AML-193 (cell line): ENCODE measurements at regions not wholly inside any gene's neighbourhood (a gene's known extent, or its start where the extent isn't known, plus 50 kb on each side); places are given as distances from the start of the nearest gene placed in this dataset.
"Not testable (repeated sequence)": the region's sequence is repeated elsewhere in the genome, so short reads cannot be mapped to it uniquely, and the experiment has no call there.

Source experiments
- DNase-seq, 2 experiments: peaks; one replicate each; lab custom pipeline; 2025; lab: John Stamatoyannopoulos, UW

GRCh38 chr13:104565888-104566287, 1499.7 kb upstream of the SLC10A2 start:
- DNase-seq, result no peak

DNA sequence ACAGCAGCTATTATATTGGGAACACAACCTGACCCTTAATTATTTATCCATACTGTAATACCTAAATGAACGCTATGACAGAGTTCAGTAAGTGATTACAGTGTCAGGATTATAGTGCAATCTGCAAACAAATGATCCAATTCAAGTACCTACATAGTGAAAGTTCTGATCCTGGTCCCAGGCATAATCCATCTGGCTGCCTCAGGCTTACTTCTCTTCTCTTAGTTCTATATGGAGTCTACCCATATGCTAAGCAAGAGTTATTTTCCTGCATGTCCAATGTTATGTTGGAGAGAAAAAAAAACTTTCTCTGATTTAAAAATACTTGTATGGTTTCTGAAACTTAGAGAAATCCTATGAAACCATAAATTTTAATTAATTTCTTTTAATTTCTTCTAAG, 1487.7 kb upstream of the SLC10A2 start:
- DNase-seq, result no peak

DNA sequence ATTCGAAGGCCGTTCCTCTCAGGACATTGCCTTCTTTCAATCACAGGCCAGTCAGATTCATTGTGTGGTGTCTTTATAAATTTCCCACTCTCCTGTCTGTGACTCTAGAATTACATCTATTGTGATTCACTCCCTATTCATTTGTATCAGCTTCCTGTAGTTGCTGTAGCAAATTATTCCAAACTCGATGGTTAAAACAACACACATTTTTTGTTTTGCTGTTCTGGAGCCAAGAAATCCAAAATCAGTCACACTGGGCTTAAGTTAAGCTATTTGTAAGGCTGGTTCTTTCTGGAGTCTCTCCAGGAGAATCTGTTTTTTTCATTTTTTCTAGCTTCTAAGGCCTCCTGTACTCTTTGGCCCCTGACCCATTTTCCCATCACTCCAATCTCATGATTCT, 1487.0 kb upstream of the SLC10A2 start:
- DNase-seq, result no peak

GRCh38 chr13:104534847-104535246, 1468.6 kb upstream of the SLC10A2 start:
- no peak for DNase-seq

- DNase-seq, result no peak
These were observed 1465.9 kb upstream of the SLC10A2 start for GRCh38 chr13:104532132-104532531.

GRCh38 chr13:104530741-104531140, 1464.5 kb upstream of the SLC10A2 start:
- no peak for DNase-seq

GRCh38 chr13:104526561-104526960, 1460.3 kb upstream of the SLC10A2 start:
- no peak for DNase-seq

- DNase-seq, result no peak
These were observed 1459.2 kb upstream of the SLC10A2 start for GRCh38 chr13:104525467-104525866.

DNA sequence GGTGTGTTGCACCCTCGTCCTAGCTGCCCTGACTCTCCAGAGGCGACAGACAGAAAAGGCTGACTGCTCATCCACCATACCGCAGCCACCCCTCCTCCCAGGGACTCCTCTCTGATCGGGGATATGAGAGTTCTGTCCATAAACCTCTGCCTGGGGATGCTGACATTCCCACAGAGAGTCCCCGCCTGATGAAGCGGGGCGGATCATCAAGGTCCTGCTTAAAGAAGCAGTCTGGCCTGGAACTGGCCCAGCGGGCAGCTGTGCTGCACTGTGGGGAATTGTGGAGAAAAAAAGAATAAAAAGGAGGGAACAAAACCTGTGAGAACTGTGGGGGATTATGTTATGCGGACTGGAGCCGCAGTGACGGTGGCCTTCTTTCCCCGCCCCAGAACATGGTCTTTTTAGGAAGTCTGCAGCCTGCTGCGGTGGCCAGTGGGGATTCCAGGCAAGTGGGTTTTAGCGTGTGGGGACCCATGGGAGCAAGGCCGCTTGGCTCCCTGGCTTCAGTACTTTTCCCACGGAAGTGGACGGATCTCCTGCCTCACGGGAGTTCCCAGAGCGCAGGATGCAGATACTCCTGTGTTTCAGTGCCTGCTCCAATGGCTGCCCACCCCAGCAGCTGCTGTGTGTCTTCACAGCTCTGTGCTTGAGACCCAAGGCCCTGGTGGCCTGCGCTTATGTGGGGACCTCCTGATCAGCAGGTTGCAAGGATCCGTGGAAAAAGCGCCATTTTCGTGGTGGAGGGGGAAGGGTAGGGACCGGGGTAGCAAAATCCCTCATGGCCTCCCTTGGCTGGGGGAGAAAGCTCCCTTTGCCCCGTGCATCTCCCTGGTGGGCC, 1456.2 kb upstream of the SLC10A2 start:
- no peak for DNase-seq

DNA sequence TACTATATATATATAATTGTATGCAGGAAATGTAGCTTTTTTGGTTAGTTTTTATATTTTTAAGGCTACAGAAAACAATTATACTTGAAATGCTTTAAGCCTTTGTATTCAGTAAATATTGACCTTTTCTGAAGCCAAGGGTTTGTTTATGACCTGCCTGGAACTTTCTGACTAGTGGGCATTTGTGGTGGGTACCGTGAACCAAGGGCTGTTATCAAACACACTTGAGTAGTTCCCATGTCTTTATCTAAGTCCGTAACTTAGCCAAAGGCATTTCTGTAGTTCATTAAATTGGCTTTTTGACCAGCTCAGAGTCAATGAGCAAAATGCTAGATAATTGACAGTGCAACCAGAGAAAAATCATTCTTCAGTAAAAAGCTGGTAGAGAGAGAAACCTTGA, 1444.2 kb upstream of the SLC10A2 start:
- no peak for DNase-seq

GRCh38 chr13:104493502-104493901, 1427.3 kb upstream of the SLC10A2 start:
- not testable (repeated sequence) for DNase-seq

DNA sequence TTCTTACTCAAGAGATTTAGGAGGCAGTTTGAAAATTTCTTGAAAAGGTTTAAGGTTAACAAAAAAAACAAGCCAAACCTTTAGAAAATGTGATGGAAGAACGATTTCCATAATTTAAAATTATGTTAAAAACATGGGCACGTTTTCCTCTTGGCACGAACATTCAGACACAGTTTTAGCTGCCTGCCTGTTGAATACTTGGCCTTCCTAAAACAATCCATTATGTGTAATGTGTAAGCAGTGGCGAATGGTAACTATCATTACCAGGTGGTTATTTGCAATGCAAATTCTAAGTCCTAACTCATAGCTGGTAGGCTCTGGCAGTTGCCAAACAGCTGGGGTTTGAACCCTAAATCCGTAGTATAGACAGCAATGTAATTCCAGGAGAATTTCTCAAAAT, 1425.7 kb upstream of the SLC10A2 start:
- DNase-seq, result no peak

- DNase-seq, result no peak
These were observed 1420.8 kb upstream of the SLC10A2 start for GRCh38 chr13:104487006-104487405.

GRCh38 chr13:104485571-104485970, 1419.4 kb upstream of the SLC10A2 start:
- DNase-seq, result no peak

DNA sequence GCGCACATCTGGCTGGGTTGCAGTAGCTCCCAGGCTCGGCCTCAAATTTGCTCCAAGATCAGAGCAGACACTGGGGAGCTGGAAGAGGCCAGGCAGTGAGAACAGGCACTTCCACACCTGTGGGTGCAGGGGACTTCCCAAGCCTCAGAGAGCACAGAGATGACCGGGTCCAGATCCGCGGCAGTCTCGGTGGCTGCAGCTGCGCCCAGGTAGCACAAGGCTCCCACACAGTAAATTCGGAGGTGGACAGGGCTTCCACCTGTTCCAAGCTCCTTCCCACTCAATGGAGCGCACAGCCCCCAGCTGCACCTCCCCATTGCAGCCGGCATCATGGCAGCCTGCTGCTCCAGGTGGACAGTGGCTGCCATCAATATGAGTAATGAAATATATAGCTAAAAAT, 1417.4 kb upstream of the SLC10A2 start:
- no peak for DNase-seq

DNA sequence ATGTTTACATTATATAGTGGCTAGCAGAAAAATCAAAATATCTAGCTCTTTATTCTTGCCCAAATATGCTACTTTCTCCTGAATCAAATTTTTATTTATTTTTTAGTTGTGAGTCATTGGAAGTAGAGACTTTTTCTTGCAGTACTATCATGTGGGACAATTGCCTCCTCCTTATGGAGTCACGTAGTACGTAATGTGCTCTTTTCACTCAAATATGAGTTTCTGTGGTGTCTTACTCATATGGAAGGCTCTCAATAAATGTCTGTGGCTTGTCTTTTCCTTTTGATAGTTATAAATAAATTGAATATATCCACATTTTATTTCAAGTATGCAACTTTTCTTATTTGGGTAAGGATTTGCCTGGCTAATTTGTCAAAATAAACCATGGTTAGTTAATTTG, 1411.0 kb upstream of the SLC10A2 start:
- no peak for DNase-seq

DNA sequence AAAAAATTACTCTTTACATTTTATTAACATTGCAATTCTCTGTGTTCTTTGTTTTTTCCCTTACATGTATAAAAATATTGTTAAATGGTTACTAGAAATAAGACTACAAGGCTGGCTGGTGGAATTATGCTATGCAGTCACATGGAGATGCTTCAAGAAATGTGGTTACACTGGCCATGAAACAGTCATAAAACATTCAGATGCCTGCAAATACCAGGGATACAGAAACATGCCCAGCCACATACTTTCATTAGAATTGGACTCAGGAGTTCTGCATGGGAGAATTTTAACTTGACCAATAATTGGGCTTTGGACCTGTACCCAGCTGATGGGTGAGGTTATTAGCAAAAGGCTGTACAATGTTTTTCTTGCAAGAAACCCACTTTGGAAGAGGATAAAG, 1407.7 kb upstream of the SLC10A2 start:
- no peak for DNase-seq

- no peak for DNase-seq
These were observed 1399.8 kb upstream of the SLC10A2 start for GRCh38 chr13:104466016-104466415.

- no peak for DNase-seq
These were observed 1394.8 kb upstream of the SLC10A2 start for GRCh38 chr13:104461049-104461448.

GRCh38 chr13:104460554-104460953, 1394.3 kb upstream of the SLC10A2 start:
- DNase-seq, result no peak

DNA sequence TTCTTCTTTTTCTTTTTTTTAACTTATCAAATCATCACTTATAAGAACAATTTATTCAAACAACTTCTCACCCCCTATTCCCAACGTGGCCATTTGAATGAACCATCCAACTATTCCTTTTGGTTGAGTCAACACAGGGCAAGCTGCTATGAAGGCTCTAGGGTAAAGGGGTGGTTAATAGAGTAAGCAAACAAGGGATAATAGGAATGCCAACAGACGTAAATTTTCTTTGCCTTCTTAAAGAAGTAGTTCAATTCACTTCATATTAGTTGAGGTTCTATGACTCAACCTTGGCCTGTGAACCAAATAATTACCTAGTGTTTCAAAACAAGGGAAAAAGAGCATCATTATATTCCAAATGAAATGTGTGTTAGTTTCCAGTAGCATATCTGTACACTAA, 1383.8 kb upstream of the SLC10A2 start:
- DNase-seq, result no peak

- DNase-seq, result no peak
These were observed 1381.1 kb upstream of the SLC10A2 start for GRCh38 chr13:104447348-104447747.

DNA sequence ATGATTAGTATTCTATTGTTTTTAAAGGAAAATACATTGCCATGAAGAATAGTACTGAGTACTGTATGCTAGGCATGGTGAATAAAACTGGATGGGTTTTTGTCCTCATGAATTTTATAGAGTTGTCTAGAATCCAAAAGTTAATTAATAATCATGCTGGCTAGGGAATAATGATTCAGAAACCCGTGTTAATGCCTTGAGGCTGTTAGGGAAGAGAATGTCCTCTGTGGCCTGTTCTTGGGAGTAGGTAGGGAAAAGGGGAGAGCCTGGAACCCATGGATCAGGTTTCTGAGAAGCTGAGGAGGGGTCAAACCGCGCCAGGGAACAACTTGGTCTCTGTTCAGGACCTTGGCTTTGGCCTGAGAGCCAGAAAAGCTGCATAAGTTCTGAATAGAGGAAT, 1376.3 kb upstream of the SLC10A2 start:
- no peak for DNase-seq

DNA sequence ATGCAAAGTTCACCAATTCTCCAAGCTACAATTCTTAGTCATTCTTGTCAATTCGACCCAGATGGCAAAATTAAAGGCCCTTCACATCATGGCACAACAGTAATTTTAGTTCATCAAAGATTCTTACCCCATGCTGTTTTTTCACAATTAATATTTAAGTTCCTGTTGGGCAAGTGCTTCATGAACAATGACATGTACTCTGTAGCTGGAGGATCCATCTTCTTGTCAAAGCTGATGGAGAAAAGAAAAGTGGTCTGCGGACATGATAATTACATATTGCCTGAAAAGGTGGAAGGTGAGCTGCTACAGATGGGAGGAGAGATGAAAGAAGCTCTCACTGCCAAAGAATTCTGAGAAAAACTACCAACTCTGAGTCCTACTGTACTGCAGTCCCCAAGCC, 1370.3 kb upstream of the SLC10A2 start:
- no peak for DNase-seq
